ENCODE measurements at regions not wholly inside any gene's neighbourhood (a gene's known extent, or its start where the extent isn't known, plus 50 kb on each side); places are given as distances from the start of the nearest gene placed in this dataset.

- no TSS peak for BruUV-seq (replicated peaks)
- in situ Hi-C loops (cut with MboI) = no loop called here
Observed at GRCh38 chr2:129672521-129672920, 306.9 kb upstream of the RAB6C start.

More at GRCh38 chr2:129672521-129672920, 306.9 kb upstream of the RAB6C start:
- ChIA-PET POLR2A (no interaction called here), CTCF (ENCODE audit: low intra/inter-chr PET ratio) (no interaction called here)
- WGBS (ENCODE audit: insufficient coverage, low coverage, missing lambda C conversion rate) = 0% methylated on average over 5 of the region's 5 CpGs
- Histone ChIP-seq H3K36me3 (ENCODE audit: control insufficient read depth, insufficient read depth, low read length) (no peaks in the 10 kb centered on the region), H3K9me1 (ENCODE audit: control insufficient read depth, insufficient read depth, low read length) (no peaks in the 10 kb centered on the region), H3K27ac (ENCODE audit: extremely low read depth, low read depth, low read length) (no peak overlapping the region), H3K9me3 (replicated peaks; ENCODE audit: control insufficient read depth, insufficient read depth, low read depth, low read length) (no peaks in the 10 kb centered on the region), H2AFZ (ENCODE audit: low read depth, low read length) (no peak overlapping the region), H4K20me1 (replicated peaks; ENCODE audit: control insufficient read depth, insufficient read depth, low read length) (no peaks in the 10 kb centered on the region), H3K4me1 (replicated peaks in 1 of 2; ENCODE audit: control insufficient read depth in 2 of 2, insufficient read depth in 2 of 2, low read length in 2 of 2) (no peaks in the 10 kb centered on the region), H3K27me3 (ENCODE audit: control insufficient read depth in 2 of 2, insufficient read depth in 2 of 2, low read length in 2 of 2) (peaks cover 3 to 4% of the 10 kb centered on the region in 2 experiments; a peak in 3 of 5 replicates), H3K9ac (ENCODE audit: insufficient read depth in 1 of 2, low read depth in 2 of 2, low read length in 2 of 2) (no peak overlapping the region), H3K79me2 (ENCODE audit: control insufficient read depth, insufficient read depth, low read length) (no peaks in the 10 kb centered on the region), H3K4me3 (no peak overlapping the region), H3K4me2 (ENCODE audit: insufficient read depth, low read length) (no peak overlapping the region)
- no peak for FAIRE-seq
- no peak for TF ChIP-seq ZNF57 (CRISPR knock-in tag; IDR thresholded peaks at IDR 0.05)
- no peak for TF ChIP-seq LCOR (CRISPR knock-in tag; IDR thresholded peaks at IDR 0.05)
- TF ChIP-seq E2F5 (CRISPR knock-in tag; IDR thresholded peaks at IDR 0.05) = no peak
- TF ChIP-seq TARDBP (IDR thresholded peaks at IDR 0.05) = no peak
- TF ChIP-seq ZNF609 (CRISPR knock-in tag; IDR thresholded peaks at IDR 0.05; ENCODE audit: borderline replicate concordance) = no peak
- no peak for TF ChIP-seq TBL1XR1 (IDR thresholded peaks at IDR 0.05; ENCODE audit: low read length in 2 of 2)
- no peak for TF ChIP-seq IRF1 (CRISPR knock-in tag; IDR thresholded peaks at IDR 0.05; ENCODE audit: borderline replicate concordance)
- TF ChIP-seq ZFX (CRISPR knock-in tag; IDR thresholded peaks at IDR 0.05) = no peak
- no peak for TF ChIP-seq ZNF76 (CRISPR knock-in tag; IDR thresholded peaks at IDR 0.05; ENCODE audit: borderline replicate concordance)
- no peak for TF ChIP-seq NR2C2 (CRISPR knock-in tag; IDR thresholded peaks at IDR 0.05)
- TF ChIP-seq NR2C2 (tag; IDR thresholded peaks at IDR 0.05) = no peak
- no peak for TF ChIP-seq ZNF707 (CRISPR knock-in tag; conservative IDR thresholded peaks at IDR 0.05)
- DNase-seq (ENCODE audit: extremely low read depth in 1 of 4, low spot score in 3 of 4) = no peak
- no peak for ATAC-seq
- intact Hi-C loops (cut with micrococcal nuclease) = no loop called here
